ES-I3 (cell line): ENCODE measurements at regions not wholly inside any gene's neighbourhood (a gene's known extent, or its start where the extent isn't known, plus 50 kb on each side); places are given as distances from the start of the nearest gene placed in this dataset.
"Not testable (repeated sequence)": the region's sequence is repeated elsewhere in the genome, so short reads cannot be mapped to it uniquely, and the experiment has no call there.

Experiments
- H3K36me3 ChIP-seq: 2 replicates; pipeline ENCODE4 v1.6.1; 2013; ENCODE audit warnings: mild to moderate bottlenecking, low read length, control low read depth, moderate library complexity; ENCODE audit not compliant: insufficient read depth
- H3K4me1 ChIP-seq: 2 replicates; pipeline ENCODE4 v1.6.1; 2013; ENCODE audit warnings: mild to moderate bottlenecking, control low read depth, low read length; ENCODE audit not compliant: insufficient read depth
- H3K9ac ChIP-seq: 2 replicates; pipeline ENCODE4 v1.6.1; 2013; ENCODE audit warnings: low read depth, mild to moderate bottlenecking, low read length, moderate library complexity
- H3K9me3 ChIP-seq: 2 replicates; pipeline ENCODE4 v1.6.1; 2013; ENCODE audit warnings: mild to moderate bottlenecking, low read length, moderate library complexity; ENCODE audit not compliant: control insufficient read depth, insufficient read depth

DNA sequence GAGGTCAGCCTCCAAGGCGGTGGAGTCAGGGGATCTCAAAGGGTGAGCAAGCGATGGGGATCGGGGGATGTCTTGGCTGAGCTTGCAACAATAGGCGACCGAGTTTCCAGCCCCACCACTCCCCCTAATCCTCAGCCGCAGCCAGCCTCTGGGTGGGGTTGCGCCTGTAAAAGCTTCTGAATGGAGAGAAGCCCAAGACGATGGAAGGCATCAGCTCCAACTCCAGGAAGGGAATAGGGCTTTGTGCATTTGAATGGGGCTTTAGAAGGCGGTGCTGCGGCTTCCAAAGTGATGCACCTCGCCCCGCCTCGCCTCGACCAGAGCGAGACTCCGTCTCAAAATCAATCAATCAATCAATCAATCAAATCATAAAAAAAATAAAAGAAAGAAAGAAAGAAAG, 1946.4 kb upstream of the DEFB115 start:
- not testable (repeated sequence) for H3K36me3 ChIP-seq, H3K4me1 ChIP-seq, H3K9me3 ChIP-seq, H3K9ac ChIP-seq

DNA sequence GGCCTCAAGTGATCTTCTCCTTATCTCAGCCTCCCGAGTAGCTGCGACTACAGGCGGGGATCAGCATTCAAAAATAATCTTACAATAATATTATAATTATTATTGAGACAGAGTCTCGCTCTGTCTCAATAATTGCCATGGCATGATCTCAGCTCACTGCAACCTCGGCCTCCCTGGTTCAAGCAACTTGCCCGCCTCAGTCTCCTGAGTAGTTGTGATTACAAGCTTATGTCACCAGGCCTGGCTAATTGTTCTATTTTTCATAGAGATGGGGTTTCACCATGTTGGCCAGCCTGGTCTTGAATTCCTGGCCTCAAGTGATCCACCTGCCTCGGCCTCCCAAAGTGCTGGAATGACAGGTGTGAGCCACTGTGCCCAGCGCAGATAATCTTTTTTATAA, 1944.8 kb upstream of the DEFB115 start:
- not testable (repeated sequence) for H3K9ac ChIP-seq, H3K4me1 ChIP-seq, H3K36me3 ChIP-seq, H3K9me3 ChIP-seq

GRCh38 chr20:29313481-29313880, 1944.0 kb upstream of the DEFB115 start:
- H3K4me1 ChIP-seq: no peaks in the 10 kb centered on the region

DNA sequence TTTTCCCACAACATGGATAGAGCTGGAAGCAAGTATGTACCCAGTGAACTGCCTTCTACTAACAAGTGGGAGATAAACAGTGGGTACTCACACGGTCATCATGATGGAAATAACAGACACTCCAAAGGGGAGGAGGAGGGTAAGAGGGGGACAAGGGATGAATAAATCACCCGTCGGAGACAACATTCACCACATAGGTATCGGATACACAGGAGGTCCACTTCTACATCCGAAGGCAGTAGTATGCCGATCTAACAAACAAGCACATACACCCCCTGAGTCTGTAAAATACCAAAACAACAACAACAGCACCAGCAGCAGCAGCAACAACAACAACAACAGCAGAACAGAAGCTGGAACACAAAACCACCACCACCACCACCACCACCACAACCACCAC, 1943.2 kb upstream of the DEFB115 start:
- no peaks in the 10 kb centered on the region for H3K4me1 ChIP-seq
- H3K9me3 ChIP-seq: no peaks in the 10 kb centered on the region
- no peaks in the 10 kb centered on the region for H3K36me3 ChIP-seq
- H3K9ac ChIP-seq: no peak overlapping the region

More at GRCh38 chr20:29313481-29313880, 1944.0 kb upstream of the DEFB115 start:
- Histone ChIP-seq H3K9me3 (no peaks in the 10 kb centered on the region), H3K9ac (no peak overlapping the region), H3K36me3 (no peaks in the 10 kb centered on the region)

DNA sequence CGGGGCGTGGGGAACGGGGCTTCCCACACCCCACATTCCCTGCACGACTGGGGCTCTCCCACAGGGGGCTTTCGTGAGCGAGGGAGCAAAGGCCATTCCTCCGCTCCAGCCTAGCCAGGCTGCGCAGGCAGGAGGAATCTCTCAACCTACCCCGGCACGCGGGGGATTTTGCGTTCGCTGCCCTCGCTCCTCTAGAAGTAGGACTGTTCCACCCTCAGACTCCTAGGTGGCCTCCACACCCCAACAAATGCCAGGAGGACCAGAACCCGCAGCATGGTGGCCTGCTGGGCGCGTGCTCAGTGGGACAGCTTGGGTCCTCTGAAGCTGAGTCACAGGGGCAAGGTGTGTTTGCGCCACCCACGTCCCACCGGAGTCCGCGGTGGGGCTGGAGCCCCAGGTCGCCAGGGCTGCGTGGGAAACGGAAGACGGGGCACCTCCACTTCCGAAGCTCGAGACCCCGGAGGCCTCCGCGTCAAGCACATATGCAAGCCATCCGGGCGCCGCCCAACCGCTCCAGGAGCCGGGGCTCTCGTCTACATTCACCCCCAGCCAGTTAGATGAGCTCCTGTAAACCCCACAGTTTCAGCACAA, 1938.5 kb upstream of the DEFB115 start:
- Histone ChIP-seq H3K9ac (no peak overlapping the region), H3K9me3 (no peaks in the 10 kb centered on the region), H3K4me1 (no peaks in the 10 kb centered on the region), H3K36me3 (no peaks in the 10 kb centered on the region)

DNA sequence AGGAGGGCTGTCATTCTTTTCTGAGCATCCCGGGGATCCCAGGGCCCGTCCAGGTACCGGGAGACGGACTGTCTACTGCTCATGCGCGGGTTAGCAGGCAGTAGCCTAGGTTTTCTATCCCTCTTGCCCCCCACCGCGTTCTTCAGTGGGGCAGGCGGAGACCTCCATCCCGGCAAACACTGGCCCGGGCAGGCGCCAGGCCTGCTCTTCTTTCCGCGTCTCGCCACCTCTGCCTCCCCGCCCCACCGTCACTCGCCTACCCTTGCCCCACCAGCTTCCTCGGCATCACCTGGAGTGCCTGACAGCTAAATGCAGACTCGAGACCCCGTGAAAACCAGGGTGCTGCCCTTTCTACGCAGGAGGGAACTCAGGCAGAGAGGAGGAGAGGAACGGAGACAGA, 1937.7 kb upstream of the DEFB115 start:
- Histone ChIP-seq H3K9ac (no peak overlapping the region), H3K4me1 (no peaks in the 10 kb centered on the region)

DNA sequence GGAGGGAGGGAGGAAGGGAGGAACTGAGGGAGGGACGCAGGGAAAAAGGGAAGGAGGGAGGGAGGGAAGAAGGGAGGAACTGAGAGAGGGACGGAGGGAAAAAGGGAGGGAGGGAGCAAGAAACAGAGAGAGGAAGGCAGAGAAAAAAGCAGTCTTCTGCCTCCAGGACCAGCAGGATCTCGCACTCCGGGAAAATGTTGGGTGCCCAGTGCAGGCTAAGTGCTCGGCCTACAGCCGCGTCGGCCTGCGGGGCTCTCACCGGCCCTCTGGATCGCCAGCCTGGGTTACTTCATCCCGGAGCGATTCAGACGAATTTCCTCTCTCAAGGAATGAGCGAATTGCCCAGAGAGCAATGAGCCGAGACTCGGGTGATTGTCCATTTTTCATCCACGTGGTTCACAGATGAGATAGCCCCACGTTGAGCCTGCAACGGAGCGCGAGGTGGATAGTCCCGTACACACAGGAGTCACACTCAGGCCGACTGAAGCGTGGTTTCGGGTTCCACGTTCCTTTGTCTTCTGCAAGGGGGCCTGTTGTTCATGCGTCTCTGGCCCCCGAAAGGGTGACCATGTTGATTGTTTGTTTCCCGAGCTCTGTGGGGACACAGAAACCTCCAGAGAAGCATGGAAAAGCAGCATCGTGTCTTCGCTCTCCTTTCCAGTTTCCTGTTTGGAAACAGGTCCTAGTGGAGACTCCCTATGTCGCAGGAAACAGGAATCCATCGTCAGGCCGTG, 1937.1 kb upstream of the DEFB115 start:
- not testable (repeated sequence) for H3K36me3 ChIP-seq, H3K9me3 ChIP-seq, H3K9ac ChIP-seq, H3K4me1 ChIP-seq

More for the DNA sequence above, 1937.7 kb upstream of the DEFB115 start:
- no peaks in the 10 kb centered on the region for H3K9me3 ChIP-seq
- H3K36me3 ChIP-seq: no peaks in the 10 kb centered on the region

DNA sequence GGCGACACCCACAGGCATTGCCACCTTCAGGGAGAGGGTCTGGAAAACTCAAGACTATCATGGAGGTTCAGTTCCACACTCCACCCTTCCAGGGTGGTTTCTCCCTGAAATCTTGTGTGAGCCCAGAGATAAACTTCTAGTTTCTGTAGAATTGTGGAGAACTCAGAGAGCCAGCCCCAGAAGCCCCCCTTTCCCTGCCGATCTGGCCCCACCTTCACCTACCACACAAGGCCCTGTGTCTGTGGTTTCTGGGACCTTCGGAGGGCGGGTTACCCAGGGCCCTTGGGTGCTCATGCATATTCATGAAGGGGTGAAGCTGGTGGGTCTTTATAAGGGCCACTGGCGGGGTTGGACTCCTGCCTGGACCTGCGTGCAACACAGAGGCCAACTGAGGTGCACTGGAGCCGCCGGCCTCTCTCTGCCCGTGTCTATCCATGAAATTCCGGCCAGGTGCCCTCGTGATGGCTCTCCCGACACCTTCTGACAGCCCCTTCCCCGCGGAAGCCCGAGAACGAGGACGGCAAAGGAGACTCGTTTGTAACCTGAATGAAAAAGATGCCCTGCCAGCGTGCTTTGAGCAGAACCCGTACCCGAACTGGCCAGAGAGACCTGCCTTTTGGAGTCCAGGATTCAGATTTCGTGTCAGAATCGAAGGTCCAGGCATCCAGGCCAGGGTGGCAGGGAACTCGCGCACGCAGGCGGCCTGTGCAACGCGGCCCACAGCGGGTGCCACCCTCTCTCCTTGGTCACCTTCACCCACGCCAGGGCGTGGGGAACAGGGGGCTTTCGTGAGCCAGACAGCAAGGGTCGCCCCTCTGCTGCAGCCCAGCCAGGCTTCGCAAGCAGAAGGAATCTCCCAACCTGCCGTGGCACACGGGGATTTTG, 1933.6 kb upstream of the DEFB115 start:
- H3K36me3 ChIP-seq, H3K9me3 ChIP-seq, H3K4me1 ChIP-seq, H3K9ac ChIP-seq: not testable (repeated sequence)

- not testable (repeated sequence) for H3K4me1 ChIP-seq, H3K36me3 ChIP-seq, H3K9me3 ChIP-seq, H3K9ac ChIP-seq
Observed at GRCh38 chr20:29324516-29325303, 1932.8 kb upstream of the DEFB115 start.

GRCh38 chr20:29325304-29325640, 1932.2 kb upstream of the DEFB115 start:
- H3K36me3 ChIP-seq: no peaks in the 10 kb centered on the region
- no peaks in the 10 kb centered on the region for H3K9me3 ChIP-seq
- H3K9ac ChIP-seq: no peak overlapping the region
- H3K4me1 ChIP-seq: no peaks in the 10 kb centered on the region

DNA sequence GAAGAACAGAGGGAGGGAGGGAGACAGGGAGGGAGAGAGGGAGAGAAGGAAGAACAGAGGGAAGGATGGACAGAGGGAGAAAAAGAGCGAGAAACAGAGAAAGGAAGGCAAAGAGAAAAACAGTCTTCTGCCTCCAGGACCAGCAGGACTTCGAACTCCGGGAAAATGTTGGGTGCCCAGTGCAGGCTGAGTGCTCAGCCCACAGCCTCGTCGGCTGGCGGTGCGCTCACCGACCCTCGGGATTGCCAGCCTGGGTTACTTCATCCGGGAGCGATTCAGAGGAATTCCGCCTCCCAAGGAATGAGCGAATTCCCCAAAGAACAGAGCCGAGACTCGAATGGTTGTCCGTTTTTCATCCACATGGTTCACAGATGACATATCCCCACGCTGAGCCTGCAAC, 1931.7 kb upstream of the DEFB115 start:
- not testable (repeated sequence) for H3K9me3 ChIP-seq, H3K36me3 ChIP-seq, H3K9ac ChIP-seq, H3K4me1 ChIP-seq

DNA sequence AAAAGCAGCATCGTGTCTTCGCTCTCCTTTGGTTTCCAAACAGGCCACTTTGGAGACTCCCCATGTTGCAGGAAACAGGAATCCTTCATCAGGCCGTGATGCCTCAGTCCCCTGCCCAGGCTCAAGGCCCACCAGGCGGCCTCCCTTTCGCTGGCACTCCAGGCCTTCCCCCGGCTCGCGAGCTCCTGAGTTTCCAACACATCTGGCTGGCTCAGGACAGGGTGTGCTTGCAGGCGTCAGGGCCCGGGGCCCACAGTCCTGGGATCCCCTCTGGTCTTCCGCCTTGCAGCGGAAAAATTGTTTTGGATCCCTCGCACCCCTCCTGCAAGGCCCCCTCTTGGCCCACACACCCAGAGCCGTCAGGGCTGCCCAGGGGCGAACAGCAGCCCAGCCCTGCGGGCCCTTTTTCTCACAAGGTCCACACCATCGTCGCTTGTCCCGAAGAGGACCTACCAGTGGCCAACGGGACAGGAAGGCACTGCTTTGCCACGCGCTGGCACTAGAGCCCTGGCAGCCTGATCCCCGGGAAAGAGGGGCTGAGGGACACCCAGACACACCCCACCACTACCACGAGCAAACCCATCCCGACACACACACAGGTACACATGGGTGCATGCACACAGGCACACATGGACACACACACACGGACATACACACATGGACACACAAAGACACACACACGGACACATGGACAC, 1930.9 kb upstream of the DEFB115 start:
- Histone ChIP-seq H3K36me3 (no peaks in the 10 kb centered on the region), H3K4me1 (no peaks in the 10 kb centered on the region), H3K9ac (no peak overlapping the region), H3K9me3 (no peaks in the 10 kb centered on the region)

- not testable (repeated sequence) for H3K36me3 ChIP-seq, H3K9me3 ChIP-seq
Observed at GRCh38 chr20:29327600-29328420, 1929.7 kb upstream of the DEFB115 start.

More at GRCh38 chr20:29327600-29328420, 1929.7 kb upstream of the DEFB115 start:
- not testable (repeated sequence) for H3K4me1 ChIP-seq, H3K9ac ChIP-seq
